ENCODE measurements at regions not wholly inside any gene's neighbourhood (a gene's known extent, or its start where the extent isn't known, plus 50 kb on each side); places are given as distances from the start of the nearest gene placed in this dataset.

DNA sequence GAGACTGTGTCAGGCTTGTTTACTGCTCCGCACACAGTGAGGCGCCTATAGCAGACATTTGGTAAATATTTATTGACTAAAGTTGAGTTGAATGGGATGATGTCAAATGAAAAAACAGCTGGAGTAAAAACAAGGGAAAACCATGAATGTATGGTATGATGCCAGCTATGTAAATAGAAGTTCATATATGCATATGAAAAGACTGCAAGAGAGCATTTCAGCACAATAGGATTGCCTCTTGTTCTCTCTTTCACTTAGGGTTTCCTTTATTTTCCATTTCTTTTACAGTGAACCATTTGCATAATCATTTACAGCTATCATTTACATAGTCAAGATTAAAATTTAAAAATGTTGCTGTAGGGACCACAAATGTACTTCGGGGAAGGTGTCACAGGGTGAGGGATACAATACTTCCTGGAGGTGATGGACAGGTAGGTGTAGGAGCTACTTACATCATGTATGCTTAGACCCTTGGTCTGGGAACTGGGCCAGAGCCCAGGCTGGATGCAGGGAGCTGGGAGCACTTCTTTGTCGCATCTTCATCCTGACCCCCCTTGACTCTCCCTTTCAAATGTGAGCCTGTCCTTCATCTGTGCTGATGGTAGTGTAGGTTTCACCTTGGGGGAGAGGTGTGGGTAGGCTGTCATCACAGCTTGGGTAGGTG, 113.3 kb downstream of the UTP18 start:
- H3K4me3 Mint-ChIP-seq = no peak overlapping the region
- H3K36me3 Mint-ChIP-seq (ENCODE audit: low read depth) = no peaks in the 10 kb centered on the region
- H3K9me3 Mint-ChIP-seq = peaks cover 3% of the 10 kb centered on the region
- H3K27ac Mint-ChIP-seq = no peak overlapping the region
- no peaks in the 10 kb centered on the region for H3K27me3 Mint-ChIP-seq
- H3K4me1 Mint-ChIP-seq (ENCODE audit: low read depth) = peaks cover 11% of the 10 kb centered on the region
- no peak for DNase-seq

DNA sequence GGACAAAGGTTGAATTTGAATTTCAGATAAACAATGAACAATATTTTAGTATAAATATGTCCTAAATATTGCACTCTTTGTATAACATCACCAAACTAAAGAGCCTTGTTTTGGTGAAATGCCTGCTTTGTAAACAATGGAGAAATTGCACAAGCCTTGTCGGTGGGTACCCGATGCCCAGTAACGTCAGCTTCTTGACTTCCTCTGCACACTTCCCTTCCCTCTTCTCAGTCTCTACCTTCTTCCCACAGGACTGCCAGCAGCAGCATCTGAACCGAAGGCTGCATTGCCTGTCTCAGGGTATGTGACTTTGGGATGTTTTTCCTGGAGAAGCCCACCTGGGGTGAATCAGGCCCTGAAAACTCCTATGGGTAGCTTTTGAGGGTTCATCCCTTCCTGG, 113.9 kb downstream of the UTP18 start:
- Mint-ChIP-seq H3K36me3 (ENCODE audit: low read depth) (no peaks in the 10 kb centered on the region), H3K4me1 (ENCODE audit: low read depth) (peaks cover 11% of the 10 kb centered on the region), H3K27me3 (no peaks in the 10 kb centered on the region), H3K4me3 (no peak overlapping the region), H3K27ac (no peak overlapping the region), H3K9me3 (peaks cover 3% of the 10 kb centered on the region)
- DNase-seq = no peak

DNA sequence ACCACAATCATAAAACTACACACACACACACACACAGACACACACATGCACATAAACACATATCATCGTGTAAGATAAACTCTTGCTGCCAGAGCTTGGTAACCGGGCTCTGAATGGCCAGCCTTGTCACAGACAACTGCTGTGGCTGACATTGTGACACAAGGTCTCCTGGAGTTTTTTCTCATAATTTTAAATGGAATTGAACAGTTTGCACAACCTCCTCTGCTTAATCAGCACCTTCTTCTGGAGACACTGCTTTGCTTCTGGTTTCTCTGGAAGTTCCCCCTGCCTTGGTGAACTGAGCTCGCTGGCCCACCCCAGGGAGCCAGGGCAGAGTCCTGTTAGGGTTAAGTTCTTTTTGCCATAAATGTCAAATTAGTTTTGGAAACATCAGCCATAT, 115.4 kb downstream of the UTP18 start:
- peaks cover 3% of the 10 kb centered on the region for H3K9me3 Mint-ChIP-seq
- peaks cover 11% of the 10 kb centered on the region for H3K4me1 Mint-ChIP-seq (ENCODE audit: low read depth)
- H3K27me3 Mint-ChIP-seq = no peaks in the 10 kb centered on the region
- no peak overlapping the region for H3K4me3 Mint-ChIP-seq
- no peak overlapping the region for H3K27ac Mint-ChIP-seq
- no peak for DNase-seq
- no peaks in the 10 kb centered on the region for H3K36me3 Mint-ChIP-seq (ENCODE audit: low read depth)

DNA sequence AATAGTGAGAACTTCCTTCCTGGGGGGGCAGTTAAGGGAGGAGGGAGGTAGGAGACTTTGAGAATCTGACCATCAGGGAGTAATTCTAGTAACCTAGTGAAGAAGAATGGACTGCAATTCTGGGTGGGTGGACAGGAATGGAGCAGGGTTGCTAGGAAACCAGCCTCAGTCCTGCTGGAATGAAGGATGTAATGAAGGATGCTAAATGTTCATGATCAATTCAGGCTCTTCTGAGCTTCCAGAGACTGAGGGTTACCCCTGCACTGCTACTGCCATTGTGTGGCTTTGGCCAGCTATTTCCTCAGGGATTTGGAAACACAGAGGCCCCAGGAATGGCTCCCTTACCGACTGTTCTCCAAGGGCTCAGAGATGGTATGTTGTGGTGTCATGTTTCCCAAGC, 116.4 kb downstream of the UTP18 start:
- H3K4me1 Mint-ChIP-seq (ENCODE audit: low read depth) = peaks cover 9% of the 10 kb centered on the region
- no peak overlapping the region for H3K4me3 Mint-ChIP-seq
- no peaks in the 10 kb centered on the region for H3K36me3 Mint-ChIP-seq (ENCODE audit: low read depth)
- H3K9me3 Mint-ChIP-seq = peaks cover 3% of the 10 kb centered on the region
- H3K27ac Mint-ChIP-seq = no peak overlapping the region
- H3K27me3 Mint-ChIP-seq = no peaks in the 10 kb centered on the region
- DNase-seq = no peak

DNA sequence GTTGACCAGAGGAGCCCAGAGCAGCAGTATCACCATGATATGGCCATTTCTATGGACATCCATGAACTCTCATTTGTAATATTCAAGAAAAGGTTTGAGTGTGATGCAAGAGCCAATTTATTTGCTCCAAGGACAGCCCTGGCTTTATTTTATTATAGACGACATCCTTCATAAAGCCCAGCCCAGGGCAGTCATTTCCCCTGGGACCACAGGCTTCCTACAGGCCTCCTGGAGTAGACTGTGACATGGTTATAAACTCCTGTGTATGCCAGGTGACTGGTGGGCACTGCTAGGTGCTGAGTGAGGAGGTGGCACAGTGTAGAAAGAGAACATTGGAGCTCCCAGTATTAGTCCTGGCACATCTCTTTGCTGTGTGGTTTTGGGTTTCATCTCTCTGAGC, 120.9 kb downstream of the UTP18 start:
- Mint-ChIP-seq H3K36me3 (ENCODE audit: low read depth) (no peaks in the 10 kb centered on the region), H3K9me3 (no peaks in the 10 kb centered on the region), H3K4me1 (ENCODE audit: low read depth) (no peaks in the 10 kb centered on the region), H3K27me3 (no peaks in the 10 kb centered on the region), H3K27ac (no peak overlapping the region), H3K4me3 (no peak overlapping the region)
- no peak for DNase-seq

DNA sequence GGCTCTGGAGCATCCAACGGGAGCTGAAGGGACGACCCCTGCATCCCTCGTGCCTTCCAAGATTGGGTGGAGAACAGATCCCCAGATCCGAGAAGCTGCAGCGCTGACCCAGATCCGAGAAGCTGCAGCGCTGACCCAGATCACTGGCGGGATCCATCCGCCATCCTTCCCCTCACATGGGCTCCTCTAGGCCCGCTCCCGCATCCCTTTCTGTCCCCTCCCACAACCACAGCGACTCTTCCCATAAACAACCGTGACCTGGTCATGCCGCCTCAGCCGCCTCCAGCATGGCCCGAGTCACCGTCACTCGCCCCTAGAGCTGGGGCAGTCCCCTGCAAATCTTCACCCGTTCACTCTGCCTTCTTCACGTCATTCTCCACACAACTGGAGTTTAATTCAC, 124.9 kb downstream of the UTP18 start:
- Mint-ChIP-seq H3K4me3 (no peak overlapping the region), H3K4me1 (ENCODE audit: low read depth) (no peaks in the 10 kb centered on the region), H3K9me3 (no peaks in the 10 kb centered on the region), H3K36me3 (ENCODE audit: low read depth) (no peaks in the 10 kb centered on the region), H3K27me3 (peaks cover 5% of the 10 kb centered on the region), H3K27ac (no peak overlapping the region)
- no peak for DNase-seq

DNA sequence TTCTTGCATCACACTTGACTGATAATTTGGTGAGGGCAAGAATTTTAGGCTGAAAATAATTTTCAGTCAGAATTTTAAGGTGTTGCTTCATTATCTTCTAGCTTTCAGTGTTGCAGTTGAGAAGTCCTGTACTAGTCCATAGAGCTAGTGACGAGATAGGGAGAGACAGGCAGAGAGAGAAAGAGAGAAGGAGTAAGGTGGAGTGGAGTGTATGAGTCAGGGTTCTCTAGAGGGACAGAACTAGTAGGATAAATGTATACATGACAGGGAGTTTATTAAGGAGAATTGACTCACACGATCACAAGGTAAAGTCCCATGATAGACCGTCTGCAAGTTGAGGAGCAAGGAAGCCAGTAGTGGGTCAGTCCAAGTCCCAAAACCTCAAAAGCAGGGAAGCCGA, 127.2 kb downstream of the UTP18 start:
- no peaks in the 10 kb centered on the region for H3K4me1 Mint-ChIP-seq (ENCODE audit: low read depth)
- peaks cover 5% of the 10 kb centered on the region for H3K27me3 Mint-ChIP-seq
- DNase-seq = no peak
- no peaks in the 10 kb centered on the region for H3K9me3 Mint-ChIP-seq
- H3K27ac Mint-ChIP-seq = no peak overlapping the region
- H3K4me3 Mint-ChIP-seq = no peak overlapping the region
- no peaks in the 10 kb centered on the region for H3K36me3 Mint-ChIP-seq (ENCODE audit: low read depth)

DNA sequence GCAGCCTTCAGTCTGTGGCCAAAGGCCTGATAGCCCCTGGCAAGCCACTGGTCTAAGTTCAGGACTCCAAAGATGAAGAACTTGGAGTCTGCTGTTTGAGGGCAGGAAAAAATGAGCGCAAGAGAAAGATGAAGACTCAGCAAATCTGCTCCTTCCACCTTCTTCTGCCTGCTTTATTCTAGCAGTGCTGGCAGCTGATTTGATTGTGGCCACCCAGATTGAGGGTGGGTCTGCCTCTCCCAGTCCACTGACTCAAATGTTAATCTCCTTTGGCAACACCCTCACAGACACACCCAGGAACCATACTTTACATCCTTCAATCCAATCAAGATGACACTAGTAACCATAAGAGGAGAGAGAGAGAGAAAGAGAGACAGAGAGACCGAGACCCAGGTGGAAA, 127.6 kb downstream of the UTP18 start:
- no peak for DNase-seq
- no peaks in the 10 kb centered on the region for H3K36me3 Mint-ChIP-seq (ENCODE audit: low read depth)
- no peaks in the 10 kb centered on the region for H3K9me3 Mint-ChIP-seq
- H3K4me3 Mint-ChIP-seq = no peak overlapping the region
- H3K27ac Mint-ChIP-seq = no peak overlapping the region
- peaks cover 5% of the 10 kb centered on the region for H3K27me3 Mint-ChIP-seq
- H3K4me1 Mint-ChIP-seq (ENCODE audit: low read depth) = no peaks in the 10 kb centered on the region

DNA sequence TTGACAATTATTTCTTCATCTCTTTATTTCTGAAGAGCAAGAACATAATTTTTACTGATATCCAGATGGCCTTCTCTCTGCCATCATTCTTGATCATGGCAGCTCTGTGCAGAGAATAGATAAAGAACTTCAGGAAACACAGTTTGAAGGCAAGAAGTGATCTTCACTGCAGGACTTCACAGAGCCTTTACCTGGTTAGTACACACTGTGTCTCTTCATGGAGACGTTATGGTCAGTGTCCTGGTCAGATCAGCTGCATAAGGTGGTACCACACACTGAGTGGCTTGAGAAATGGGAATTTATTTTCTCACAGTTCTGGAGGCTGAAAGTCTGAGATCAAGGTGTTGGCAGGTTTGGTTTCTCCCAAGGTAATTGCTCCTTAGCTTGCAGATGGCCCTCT, 129.5 kb downstream of the UTP18 start:
- no peaks in the 10 kb centered on the region for H3K36me3 Mint-ChIP-seq (ENCODE audit: low read depth)
- H3K4me3 Mint-ChIP-seq = no peak overlapping the region
- H3K27ac Mint-ChIP-seq = no peak overlapping the region
- no peak for DNase-seq
- no peaks in the 10 kb centered on the region for H3K4me1 Mint-ChIP-seq (ENCODE audit: low read depth)
- no peaks in the 10 kb centered on the region for H3K9me3 Mint-ChIP-seq
- H3K27me3 Mint-ChIP-seq = peaks cover 5% of the 10 kb centered on the region

DNA sequence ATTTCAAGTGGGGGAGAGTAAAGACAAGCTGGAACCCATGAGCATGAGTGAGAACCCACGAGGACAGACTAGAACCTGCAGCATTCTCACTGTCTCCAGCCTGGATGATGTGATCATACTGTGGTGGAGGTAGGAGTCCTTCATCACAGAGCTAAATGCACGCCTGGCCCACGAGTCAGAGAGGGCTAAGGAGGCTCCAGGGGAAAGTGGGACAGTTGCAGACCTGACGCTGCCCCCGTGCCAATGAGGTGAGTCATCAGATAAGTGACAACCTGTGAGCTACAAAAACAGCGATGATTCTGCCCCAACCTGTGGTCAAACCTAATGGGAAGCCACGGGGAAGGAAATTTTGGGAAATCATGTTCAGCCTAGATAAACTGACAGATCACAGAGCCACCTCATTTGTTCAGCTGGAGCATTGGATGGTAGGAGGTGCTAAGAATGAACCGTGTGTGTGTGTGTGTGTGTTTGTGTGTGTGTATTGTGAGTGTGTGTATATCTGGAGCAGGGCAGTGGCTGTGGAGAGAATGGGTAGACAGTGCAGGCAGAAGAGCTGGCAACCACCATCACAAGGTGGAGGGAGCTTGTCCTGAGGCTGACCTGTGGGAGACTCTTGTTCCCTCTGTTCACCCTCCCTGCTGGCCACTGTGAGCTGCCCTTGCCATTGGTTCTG, 131.8 kb downstream of the UTP18 start:
- no peaks in the 10 kb centered on the region for H3K4me1 Mint-ChIP-seq (ENCODE audit: low read depth)
- DNase-seq = no peak
- H3K36me3 Mint-ChIP-seq (ENCODE audit: low read depth) = no peaks in the 10 kb centered on the region
- H3K27me3 Mint-ChIP-seq = peaks cover 5% of the 10 kb centered on the region
- no peak overlapping the region for H3K4me3 Mint-ChIP-seq
- H3K9me3 Mint-ChIP-seq = no peaks in the 10 kb centered on the region
- H3K27ac Mint-ChIP-seq = no peak overlapping the region

DNA sequence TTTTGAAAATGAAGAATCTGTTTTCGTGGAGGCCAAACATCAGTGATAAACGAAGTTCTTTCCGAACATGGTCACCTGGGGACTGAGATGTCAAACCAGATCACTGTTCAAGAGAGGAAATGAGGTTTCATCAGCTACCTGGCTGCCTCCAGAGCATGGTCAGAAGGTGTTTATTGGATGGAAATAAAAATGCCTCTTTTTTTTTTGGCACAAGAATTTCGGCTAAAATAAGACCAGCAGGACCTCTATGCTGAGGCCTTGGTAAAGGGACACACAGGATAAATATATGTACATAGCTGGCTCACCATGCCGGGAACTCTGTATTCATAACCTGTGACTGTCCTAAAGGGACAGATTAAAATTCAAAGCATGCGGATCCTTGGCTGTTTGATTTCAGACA, 135.3 kb downstream of the UTP18 start:
- no peak for DNase-seq
- Mint-ChIP-seq H3K27ac (no peak overlapping the region), H3K9me3 (no peaks in the 10 kb centered on the region), H3K36me3 (ENCODE audit: low read depth) (no peaks in the 10 kb centered on the region), H3K4me3 (no peak overlapping the region), H3K4me1 (ENCODE audit: low read depth) (no peaks in the 10 kb centered on the region), H3K27me3 (no peaks in the 10 kb centered on the region)

DNA sequence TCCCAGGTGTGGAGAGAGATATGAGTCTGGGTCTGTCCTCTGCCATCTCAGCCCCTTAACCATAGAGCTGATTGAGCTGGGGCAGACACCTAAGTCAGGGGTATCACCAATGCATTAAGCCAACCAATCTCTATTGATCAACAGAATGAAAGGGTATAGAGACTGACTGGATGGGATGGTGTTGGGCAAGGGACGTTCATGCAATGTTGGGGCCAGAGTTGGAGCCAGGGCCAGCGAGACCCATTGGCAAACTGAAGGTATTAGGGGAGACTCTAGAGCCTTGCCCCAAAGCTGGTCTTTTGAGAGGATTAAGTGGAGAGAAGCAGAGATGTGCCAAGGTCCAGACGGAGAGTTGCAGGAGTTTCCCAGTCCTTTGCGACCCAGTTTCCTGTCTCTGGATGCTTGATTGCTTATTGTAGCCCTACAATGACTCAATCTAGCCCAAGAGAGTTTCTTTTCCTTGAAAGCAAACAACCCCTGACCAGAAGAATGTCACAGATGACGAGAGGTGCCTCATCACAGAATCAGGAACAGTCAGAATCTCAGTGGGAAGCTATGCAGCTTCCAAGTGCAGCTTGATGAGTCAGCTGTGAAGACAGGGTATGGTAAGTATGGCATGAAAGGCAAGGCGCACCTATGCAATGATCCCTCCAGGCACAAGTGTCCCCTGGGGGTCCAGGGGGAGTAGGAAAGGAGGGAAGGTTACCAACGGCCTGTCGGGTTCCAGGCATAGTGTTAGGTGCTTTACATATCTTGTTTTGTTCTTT, 137.2 kb downstream of the UTP18 start:
- H3K27me3 Mint-ChIP-seq = no peaks in the 10 kb centered on the region
- no peak for DNase-seq
- H3K9me3 Mint-ChIP-seq = no peaks in the 10 kb centered on the region
- H3K36me3 Mint-ChIP-seq (ENCODE audit: low read depth) = no peaks in the 10 kb centered on the region
- H3K4me1 Mint-ChIP-seq (ENCODE audit: low read depth) = no peaks in the 10 kb centered on the region
- H3K27ac Mint-ChIP-seq = no peak overlapping the region
- no peak overlapping the region for H3K4me3 Mint-ChIP-seq

DNA sequence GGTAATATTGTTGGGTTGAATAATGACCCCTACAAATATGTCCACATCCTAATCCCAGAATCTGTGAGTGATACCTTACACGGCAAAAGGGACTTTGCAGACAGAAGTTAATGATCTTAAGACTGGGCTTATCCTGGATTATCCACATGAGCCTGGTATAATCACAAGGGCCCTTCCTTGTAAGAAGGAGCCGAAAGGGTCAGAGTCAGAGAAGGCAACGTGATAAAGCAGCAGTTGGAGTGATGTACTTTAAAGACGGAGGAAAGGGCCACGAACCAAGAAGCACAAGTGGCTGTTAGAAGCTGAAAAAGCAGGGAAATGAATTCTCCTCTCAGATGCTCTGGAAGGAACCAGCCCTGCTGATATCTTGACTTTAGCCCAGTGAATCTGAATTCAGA, 137.8 kb downstream of the UTP18 start:
- Mint-ChIP-seq H3K4me3 (no peak overlapping the region), H3K27ac (no peak overlapping the region), H3K27me3 (no peaks in the 10 kb centered on the region), H3K36me3 (ENCODE audit: low read depth) (no peaks in the 10 kb centered on the region), H3K9me3 (no peaks in the 10 kb centered on the region), H3K4me1 (ENCODE audit: low read depth) (no peaks in the 10 kb centered on the region)
- no peak for DNase-seq

DNA sequence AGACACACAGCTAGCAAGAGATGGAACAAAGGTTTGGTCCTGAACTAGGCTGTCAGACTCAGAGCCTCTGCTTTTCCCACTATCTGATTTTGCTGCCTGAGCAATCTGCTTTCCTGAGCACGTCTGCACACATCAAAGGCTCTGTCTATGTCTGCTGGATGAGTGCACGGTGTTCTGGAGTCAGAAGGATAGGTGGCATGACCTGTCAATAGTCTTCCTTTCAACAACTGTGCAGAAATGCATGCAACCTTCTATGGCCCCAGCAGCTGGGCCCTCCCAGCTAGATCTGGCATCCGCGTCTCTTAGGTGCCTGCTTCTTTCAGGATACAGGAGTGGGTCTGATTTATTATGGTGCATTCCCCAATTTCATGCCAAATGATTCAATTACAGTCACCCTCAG, 138.3 kb downstream of the UTP18 start:
- H3K27me3 Mint-ChIP-seq = no peaks in the 10 kb centered on the region
- no peak for DNase-seq
- no peak overlapping the region for H3K27ac Mint-ChIP-seq
- no peaks in the 10 kb centered on the region for H3K9me3 Mint-ChIP-seq
- no peak overlapping the region for H3K4me3 Mint-ChIP-seq
- no peaks in the 10 kb centered on the region for H3K4me1 Mint-ChIP-seq (ENCODE audit: low read depth)
- no peaks in the 10 kb centered on the region for H3K36me3 Mint-ChIP-seq (ENCODE audit: low read depth)

DNA sequence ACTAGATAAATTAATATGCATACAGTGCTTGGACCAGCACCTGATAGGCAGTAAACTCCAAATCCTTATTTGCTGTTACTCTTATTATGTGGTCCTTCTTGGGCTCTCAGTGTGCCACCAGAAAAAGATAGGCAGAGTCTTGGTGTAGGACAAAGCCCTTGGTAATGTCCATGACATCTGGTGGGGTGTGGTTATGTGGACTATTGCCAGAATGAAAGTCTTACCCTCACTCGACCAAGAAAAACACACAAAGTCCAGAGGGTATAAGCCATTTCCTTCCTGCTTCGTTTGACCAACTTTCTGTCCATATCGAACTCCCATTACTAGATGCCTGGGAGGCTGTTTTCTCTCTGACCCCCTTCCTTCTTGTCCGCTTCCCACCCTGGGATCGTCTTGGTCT, 140.9 kb downstream of the UTP18 start:
- Mint-ChIP-seq H3K27me3 (no peaks in the 10 kb centered on the region), H3K36me3 (ENCODE audit: low read depth) (no peaks in the 10 kb centered on the region), H3K9me3 (no peaks in the 10 kb centered on the region), H3K4me1 (ENCODE audit: low read depth) (no peaks in the 10 kb centered on the region), H3K4me3 (no peak overlapping the region), H3K27ac (no peak overlapping the region)
- DNase-seq = no peak
